T47D (cell line): ENCODE measurements at regions not wholly inside any gene's neighbourhood (a gene's known extent, or its start where the extent isn't known, plus 50 kb on each side); places are given as distances from the start of the nearest gene placed in this dataset.

Experiments
- DNase-seq, 2 experiments: peaks; one replicate each; pipeline versions ENCODE4 v3.0.0 to v3.0.0-alpha.2; 2011 to 2012; ENCODE audit warnings: low read depth in 1 of 2, low spot score in 1 of 2
- JUND ChIP-seq: IDR thresholded peaks from 2 replicates; pipeline ENCODE4 v1.6.1; 2012; ENCODE audit warnings: low read depth
- in situ Hi-C: cut with HindIII; loops from 2 replicates; pipeline ENCODE4 v1.10.0; 2016; ENCODE audit warnings: low sequenced_read_pairs, low pct_unique_long_range_greater_than_20kb

GRCh38 chr14:29316936-29317335 is 550.3 kb downstream of the FOXG1 start:
- DNase-seq = no peak
- in situ Hi-C loops = no loop called here
- no peak for TF ChIP-seq JUND

GRCh38 chr14:29317423-29317822 is 550.8 kb downstream of the FOXG1 start:
- no peak for TF ChIP-seq JUND
- no peak for DNase-seq
- in situ Hi-C loops = no loop called here

- in situ Hi-C loops = no loop called here
- DNase-seq = no peak
- TF ChIP-seq JUND = no peak
These were observed 553.7 kb downstream of the FOXG1 start for GRCh38 chr14:29320286-29320685.

- no peak for DNase-seq
- no peak for TF ChIP-seq JUND
- in situ Hi-C loops = no loop called here
These were observed 555.1 kb downstream of the FOXG1 start for GRCh38 chr14:29321646-29322045.

- in situ Hi-C loops = no loop called here
- TF ChIP-seq JUND = no peak
- DNase-seq = no peak
These were observed 573.0 kb downstream of the FOXG1 start for GRCh38 chr14:29339494-29340172.

- in situ Hi-C loops = no loop called here
- no peak for TF ChIP-seq JUND
- no peak for DNase-seq
These were observed 579.1 kb downstream of the PRKD1 start for GRCh38 chr14:29348504-29348903.

GRCh38 chr14:29350496-29350895 is 577.2 kb downstream of the PRKD1 start:
- DNase-seq = no peak
- in situ Hi-C loops = no loop called here
- no peak for TF ChIP-seq JUND

GRCh38 chr14:29351996-29352705 is 575.5 kb downstream of the PRKD1 start:
- DNase-seq = no peak
- TF ChIP-seq JUND = no peak
- in situ Hi-C loops = no loop called here

- in situ Hi-C loops = no loop called here
- TF ChIP-seq JUND = no peak
- DNase-seq = no peak
These were observed 575.0 kb downstream of the PRKD1 start for GRCh38 chr14:29352706-29353080.

GRCh38 chr14:29353513-29353912 is 574.1 kb downstream of the PRKD1 start:
- TF ChIP-seq JUND = no peak
- no peak for DNase-seq
- in situ Hi-C loops = no loop called here

- no peak for TF ChIP-seq JUND
- DNase-seq = no peak
- in situ Hi-C loops = no loop called here
These were observed 573.2 kb downstream of the PRKD1 start for GRCh38 chr14:29354486-29354885.

GRCh38 chr14:29355331-29355730 is 572.3 kb downstream of the PRKD1 start:
- in situ Hi-C loops = no loop called here
- no peak for TF ChIP-seq JUND

GRCh38 chr14:29355846-29356245 is 571.8 kb downstream of the PRKD1 start:
- in situ Hi-C loops = no loop called here
- TF ChIP-seq JUND = no peak
- no peak for DNase-seq

More at GRCh38 chr14:29355331-29355730, 572.3 kb downstream of the PRKD1 start:
- DNase-seq = no peak

GRCh38 chr14:29360656-29361055 is 567.0 kb downstream of the PRKD1 start:
- DNase-seq = no peak
- in situ Hi-C loops = no loop called here
- TF ChIP-seq JUND = no peak
